GM12878 (cell line): ENCODE measurements at regions not wholly inside any gene's neighbourhood (a gene's known extent, or its start where the extent isn't known, plus 50 kb on each side); places are given as distances from the start of the nearest gene placed in this dataset.

Source experiments
- ATAC-seq: fragments of 200-7000 bp; cut with Tn5 transposase; 3 replicates; pipeline ENCODE4 v1.9.1; 2020; ENCODE audit warnings: mild to moderate bottlenecking, moderate library complexity
- BruUV-seq: library from RNA; stranded (reverse); fragments of 400-500 nt; replicated peaks from 2 replicates; lab custom pipeline; 2021; lab: Mats Ljungman, UMichigan
- CTCF ChIA-PET: fragments of 300-600 bp; sonication (Branson Sonifier 250); formaldehyde crosslinking; extraction: SDS; loops from one replicate; lab custom pipeline; 2021; ENCODE audit warnings: inconsistent platforms; lab: Yijun Ruan, JAX
- POLR2A ChIA-PET: fragments of 350-600 bp; formaldehyde crosslinking; extraction: SDS; loops from one replicate; lab custom pipeline; 2021; ENCODE audit warnings: inconsistent platforms; lab: Charles Lee
- RAD21 ChIA-PET: fragments of 300-600 bp; sonication (Branson Sonifier 250); formaldehyde crosslinking; loops from one replicate; lab custom pipeline; 2023; ENCODE audit warnings: antibody characterized with exemption; ENCODE audit not compliant: unreplicated experiment; lab: Charles Lee
- SMC1A ChIA-PET: fragments of 300-600 bp; sonication (Branson Sonifier 250); formaldehyde crosslinking; loops from one replicate; lab custom pipeline; 2023; ENCODE audit not compliant: unreplicated experiment, uncharacterized antibody; lab: Charles Lee
- DNase-seq: peaks from one replicate; pipeline ENCODE4 v3.0.0-alpha.2; 2011; ENCODE audit warnings: low read depth, low spot score
- FAIRE-seq: peaks from 3 replicates; lab custom pipeline; 2011; peaks lifted over from hg19 to GRCh38; lab: Jason Lieb, UNC
- H2AFZ ChIP-seq: 2 replicates; pipeline ENCODE4 v1.6.0; 2011; ENCODE audit warnings: low read depth, low read length, control low read depth; ENCODE audit not compliant: control insufficient read depth
- H3K27ac ChIP-seq: 2 replicates; pipeline ENCODE4 v1.5.1; 2011; ENCODE audit warnings: control low read depth; ENCODE audit not compliant: control insufficient read depth, insufficient read depth
- H3K27me3 ChIP-seq, 2 experiments: replicated peaks in 1 of 2; 2 replicates each; pipeline versions ENCODE4 v1.6.0 to v1.6.1; 2011; ENCODE audit warnings: low read length in 1 of 2; ENCODE audit not compliant: control insufficient read depth in 2 of 2, insufficient read depth in 2 of 2
- H3K36me3 ChIP-seq, 2 experiments: 2 replicates each; pipeline ENCODE4 v1.5.1; 2011; ENCODE audit warnings: low read length in 1 of 2; ENCODE audit not compliant: control insufficient read depth in 2 of 2, insufficient read depth in 2 of 2
- H3K4me1 ChIP-seq: 2 replicates; pipeline ENCODE4 v1.6.1; 2011; ENCODE audit warnings: mild to moderate bottlenecking, low read length, moderate library complexity, mixed read lengths; ENCODE audit not compliant: control insufficient read depth, insufficient read depth
- H3K4me2 ChIP-seq: 2 replicates; pipeline ENCODE4 v1.6.0; 2011; ENCODE audit warnings: control low read depth; ENCODE audit not compliant: control insufficient read depth, insufficient read depth
- H3K4me3 ChIP-seq: fragments of 200-600 bp; sonication (generic); 2 replicates; pipeline ENCODE4 v1.5.1; 2016
- H3K79me2 ChIP-seq: 2 replicates; pipeline ENCODE4 v1.6.0; 2011; ENCODE audit warnings: low read length; ENCODE audit not compliant: control insufficient read depth, insufficient read depth
- H3K9ac ChIP-seq: 2 replicates; pipeline ENCODE4 v1.8.0; 2011; ENCODE audit warnings: low read length, control low read depth, mixed read lengths; ENCODE audit not compliant: control insufficient read depth, insufficient read depth
- H3K9me3 ChIP-seq: replicated peaks from 3 replicates; pipeline ENCODE4 v1.5.1; 2011; ENCODE audit warnings: mild to moderate bottlenecking, low read length; ENCODE audit not compliant: control insufficient read depth, insufficient read depth
- H4K20me1 ChIP-seq: 2 replicates; pipeline ENCODE4 v1.6.0; 2011; ENCODE audit not compliant: control insufficient read depth, insufficient read depth
- HDAC6 ChIP-seq: fragments of 200-600 bp; sonication (generic); IDR thresholded peaks from one replicate; pipeline ENCODE4 v1.8.0; 2017; ENCODE audit warnings: antibody characterized with exemption; ENCODE audit not compliant: unreplicated experiment
- MXI1 ChIP-seq: fragments of 150-350 bp; IDR thresholded peaks from 2 replicates; pipeline ENCODE4 v1.6.1; 2011; ENCODE audit warnings: low read depth, mild to moderate bottlenecking, inconsistent platforms, low read length, improper control_type of control experiment
- NRF1 ChIP-seq: conservative IDR thresholded peaks from 2 replicates; pipeline ENCODE4 v1.6.1; 2011; ENCODE audit warnings: mild to moderate bottlenecking, low read depth, low read length, improper control_type of control experiment
- WGBS: methylation state at CpG from one replicate; pipeline ENCODE4 v1.1.6; 2016; ENCODE audit warnings: low lambda C conversion rate; ENCODE audit not compliant: insufficient replicate concordance, insufficient coverage; ENCODE audit errors: missing lambda C conversion rate; 5-methylcytosine and 5-hydroxymethylcytosine counted together
- in situ Hi-C: fragments of 300-500 bp; cut with MboI; formaldehyde crosslinking; loops from 9 replicates; pipeline ENCODE4 v1.14.3; 2018; ENCODE audit warnings: mixed read lengths
- intact Hi-C: fragments of 100-400 bp; cut with micrococcal nuclease; formaldehyde crosslinking; loops from one replicate; pipeline ENCODE4 v1.14.2; 2022; ENCODE audit not compliant: unreplicated experiment
- TF ChIP-seq, protein P1 (sequence below): IDR thresholded peaks from 2 replicates; pipeline ENCODE4 v1.6.1; 2011; ENCODE audit warnings: mild to moderate bottlenecking, low read depth, low read length, moderate library complexity; ENCODE audit not compliant: insufficient replicate concordance

DNA sequence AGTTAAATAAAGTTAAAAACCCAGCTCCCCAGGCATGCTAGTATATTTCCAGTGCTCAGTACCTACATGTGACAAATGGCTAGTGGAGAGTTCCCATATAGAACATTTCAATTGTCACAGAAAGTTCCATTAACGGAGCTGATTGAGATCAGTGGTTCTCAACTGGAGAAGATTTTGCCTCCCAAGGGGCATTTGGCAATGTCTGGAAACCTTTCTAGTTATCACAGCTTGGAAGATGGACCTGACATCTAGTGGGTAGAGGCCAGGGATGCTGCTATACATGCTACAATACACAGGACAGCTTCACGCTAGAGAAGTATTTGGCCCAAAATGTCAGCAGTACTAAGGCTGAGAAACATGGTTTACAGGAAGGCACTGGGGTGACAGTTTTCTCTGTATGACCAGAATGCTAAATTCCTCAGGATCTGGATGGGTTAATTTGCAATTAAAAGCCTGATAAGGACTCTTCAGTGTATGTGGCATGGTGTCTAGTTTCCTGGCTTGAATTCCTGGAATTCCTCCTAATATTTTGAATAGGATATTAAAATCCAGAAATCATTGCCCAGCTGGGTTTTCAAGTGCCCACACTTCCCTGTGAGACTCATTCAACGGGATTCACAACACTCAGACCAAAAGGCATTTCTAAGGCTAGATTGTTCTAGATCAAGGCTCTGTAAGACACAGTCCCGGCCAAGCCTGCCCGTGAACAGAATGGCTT lies 84.7 kb upstream of the SALL4 start:
- H3K79me2 ChIP-seq = no peaks in the 10 kb centered on the region
- H3K9me3 ChIP-seq = no peaks in the 10 kb centered on the region
- 78% methylated on average over 5 of the region's 5 CpGs for WGBS
- TF ChIP-seq, protein P1, sequence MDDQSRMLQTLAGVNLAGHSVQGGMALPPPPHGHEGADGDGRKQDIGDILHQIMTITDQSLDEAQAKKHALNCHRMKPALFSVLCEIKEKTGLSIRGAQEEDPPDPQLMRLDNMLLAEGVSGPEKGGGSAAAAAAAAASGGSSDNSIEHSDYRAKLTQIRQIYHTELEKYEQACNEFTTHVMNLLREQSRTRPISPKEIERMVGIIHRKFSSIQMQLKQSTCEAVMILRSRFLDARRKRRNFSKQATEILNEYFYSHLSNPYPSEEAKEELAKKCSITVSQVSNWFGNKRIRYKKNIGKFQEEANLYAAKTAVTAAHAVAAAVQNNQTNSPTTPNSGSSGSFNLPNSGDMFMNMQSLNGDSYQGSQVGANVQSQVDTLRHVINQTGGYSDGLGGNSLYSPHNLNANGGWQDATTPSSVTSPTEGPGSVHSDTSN = no peak
- TF ChIP-seq HDAC6 = no peak
- ChIA-PET POLR2A (no interaction called here), RAD21 (no interaction called here), SMC1A (no interaction called here), CTCF (interaction anchor here (1.4 kb wide), 1 partner anchor 247 kb away, joined by 3 read pairs; no protein-coding TSS in a partner anchor)
- DNase-seq (no peak), FAIRE-seq (no peak), ATAC-seq (no peak)
- no peak overlapping the region for H3K4me3 ChIP-seq
- no peaks in the 10 kb centered on the region for H4K20me1 ChIP-seq
- H3K4me1 ChIP-seq = no peaks in the 10 kb centered on the region
- H3K4me2 ChIP-seq = no peak overlapping the region
- H3K9ac ChIP-seq = no peak overlapping the region
- H3K27me3 ChIP-seq = no peaks in the 10 kb centered on the region
- intact Hi-C loops = no loop called here
- BruUV-seq = no TSS peak
- H3K27ac ChIP-seq = no peak overlapping the region
- in situ Hi-C loops = no loop called here
- H3K36me3 ChIP-seq = no peaks in the 10 kb centered on the region
- H2AFZ ChIP-seq = no peak overlapping the region

DNA sequence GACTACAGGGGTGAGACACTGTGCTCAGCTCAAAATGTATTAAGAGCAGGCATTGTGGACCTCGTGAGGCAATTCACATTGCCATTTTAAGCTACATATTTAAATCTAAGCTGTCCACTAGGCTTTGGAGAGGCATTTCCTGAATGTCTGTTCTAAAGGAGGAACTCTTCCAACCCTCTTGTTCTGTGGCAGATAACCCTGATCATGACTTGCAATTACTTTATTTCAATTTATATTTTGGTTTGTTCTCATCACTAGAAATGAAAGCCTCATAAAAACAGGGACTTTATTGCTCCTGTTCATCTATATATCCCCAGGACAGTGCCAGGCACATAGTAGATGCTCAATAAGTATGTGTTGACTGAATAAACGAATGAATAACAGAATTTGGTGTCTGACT lies 84.0 kb upstream of the SALL4 start:
- H3K4me1 ChIP-seq = no peaks in the 10 kb centered on the region
- in situ Hi-C loops = no loop called here
- CTCF ChIA-PET = interaction anchor here (1.4 kb wide), 1 partner anchor 246 kb away, joined by 3 read pairs; no protein-coding TSS in a partner anchor
- POLR2A ChIA-PET = no interaction called here
- H3K27ac ChIP-seq = no peak overlapping the region
- H3K4me3 ChIP-seq = no peak overlapping the region
- H3K79me2 ChIP-seq = no peaks in the 10 kb centered on the region
- RAD21 ChIA-PET = no interaction called here
- ATAC-seq (no peak), DNase-seq (no peak), FAIRE-seq (no peak)
- 0% methylated on average over 2 of the region's 2 CpGs for WGBS
- SMC1A ChIA-PET = no interaction called here
- no peak for TF ChIP-seq NRF1
- TF ChIP-seq MXI1 = no peak
- no peak overlapping the region for H2AFZ ChIP-seq
- H3K4me2 ChIP-seq = no peak overlapping the region
- no peak overlapping the region for H3K9ac ChIP-seq
- H3K36me3 ChIP-seq = no peaks in the 10 kb centered on the region
- no peaks in the 10 kb centered on the region for H3K27me3 ChIP-seq
- no peaks in the 10 kb centered on the region for H4K20me1 ChIP-seq
- intact Hi-C loops = no loop called here
- H3K9me3 ChIP-seq = no peaks in the 10 kb centered on the region
- BruUV-seq = no TSS peak
